ENCODE measurements at regions not wholly inside any gene's neighbourhood (a gene's known extent, or its start where the extent isn't known, plus 50 kb on each side); places are given as distances from the start of the nearest gene placed in this dataset.

DNA sequence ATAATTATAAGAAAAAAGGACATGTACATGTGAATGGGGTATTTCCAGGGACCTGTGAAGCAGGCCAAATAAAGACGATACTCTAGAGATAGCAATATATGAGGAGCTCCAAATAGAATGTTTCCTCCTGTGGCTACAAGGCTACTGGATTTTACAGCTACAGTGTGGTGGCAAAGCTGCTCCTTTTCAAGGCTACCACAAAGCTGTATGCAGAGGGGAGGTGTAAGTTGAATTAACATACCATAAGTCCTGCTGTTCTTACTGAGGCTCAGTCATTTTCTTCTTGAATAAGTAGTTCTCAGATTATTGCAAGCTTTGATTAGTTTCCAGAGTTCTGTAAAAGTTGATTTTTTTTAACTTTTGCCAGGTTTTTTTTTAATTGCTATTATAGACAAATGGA lies 1184.6 kb upstream of the EPHA6 start:
- TF ChIP-seq TCF12 (IDR thresholded peaks at IDR 0.05; ENCODE audit: low read depth, low read length) = no peak
- TF ChIP-seq SUZ12 (IDR thresholded peaks at IDR 0.05; ENCODE audit: low read length) = no peak
- no peak for TF ChIP-seq POLR2AphosphoS5 (IDR thresholded peaks at IDR 0.05; ENCODE audit: low read depth, low read length)
- TF ChIP-seq GABPA (IDR thresholded peaks at IDR 0.05; ENCODE audit: borderline replicate concordance, insufficient read depth, low read length) = no peak
- TF ChIP-seq, protein P1, sequence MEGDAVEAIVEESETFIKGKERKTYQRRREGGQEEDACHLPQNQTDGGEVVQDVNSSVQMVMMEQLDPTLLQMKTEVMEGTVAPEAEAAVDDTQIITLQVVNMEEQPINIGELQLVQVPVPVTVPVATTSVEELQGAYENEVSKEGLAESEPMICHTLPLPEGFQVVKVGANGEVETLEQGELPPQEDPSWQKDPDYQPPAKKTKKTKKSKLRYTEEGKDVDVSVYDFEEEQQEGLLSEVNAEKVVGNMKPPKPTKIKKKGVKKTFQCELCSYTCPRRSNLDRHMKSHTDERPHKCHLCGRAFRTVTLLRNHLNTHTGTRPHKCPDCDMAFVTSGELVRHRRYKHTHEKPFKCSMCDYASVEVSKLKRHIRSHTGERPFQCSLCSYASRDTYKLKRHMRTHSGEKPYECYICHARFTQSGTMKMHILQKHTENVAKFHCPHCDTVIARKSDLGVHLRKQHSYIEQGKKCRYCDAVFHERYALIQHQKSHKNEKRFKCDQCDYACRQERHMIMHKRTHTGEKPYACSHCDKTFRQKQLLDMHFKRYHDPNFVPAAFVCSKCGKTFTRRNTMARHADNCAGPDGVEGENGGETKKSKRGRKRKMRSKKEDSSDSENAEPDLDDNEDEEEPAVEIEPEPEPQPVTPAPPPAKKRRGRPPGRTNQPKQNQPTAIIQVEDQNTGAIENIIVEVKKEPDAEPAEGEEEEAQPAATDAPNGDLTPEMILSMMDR (IDR thresholded peaks at IDR 0.05; ENCODE audit: control extremely low read depth in 1 of 3, insufficient read depth in 1 of 3, low read depth in 1 of 3, low read length in 3 of 3) = no peak

All from H1 (cell line).